ENCODE measurements at regions not wholly inside any gene's neighbourhood (a gene's known extent, or its start where the extent isn't known, plus 50 kb on each side); places are given as distances from the start of the nearest gene placed in this dataset.
"Not testable (repeated sequence)": the region's sequence is repeated elsewhere in the genome, so short reads cannot be mapped to it uniquely, and the experiment has no call there.

DNA sequence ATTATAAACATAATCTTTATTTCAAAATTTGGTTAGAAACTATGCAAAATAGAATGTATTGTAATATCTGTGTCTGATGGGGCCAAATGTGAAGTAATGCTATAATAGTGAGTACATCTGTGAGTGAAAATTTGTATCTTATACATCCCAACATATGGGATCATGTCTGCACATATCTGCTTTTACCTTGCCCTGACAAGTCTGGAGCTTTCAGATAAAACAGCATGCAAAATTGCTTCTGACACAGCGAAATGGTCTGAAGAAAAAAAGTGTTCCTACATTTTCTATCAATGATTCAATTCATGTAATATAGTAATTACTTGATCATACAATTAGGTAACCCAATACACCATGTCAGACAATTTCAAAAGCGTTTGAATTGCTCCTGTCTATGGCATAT, 58.1 kb upstream of the P3H2 start:
- H3K27ac Mint-ChIP-seq: no peak overlapping the region
- peaks cover 10% of the 10 kb centered on the region for H3K4me1 Mint-ChIP-seq

DNA sequence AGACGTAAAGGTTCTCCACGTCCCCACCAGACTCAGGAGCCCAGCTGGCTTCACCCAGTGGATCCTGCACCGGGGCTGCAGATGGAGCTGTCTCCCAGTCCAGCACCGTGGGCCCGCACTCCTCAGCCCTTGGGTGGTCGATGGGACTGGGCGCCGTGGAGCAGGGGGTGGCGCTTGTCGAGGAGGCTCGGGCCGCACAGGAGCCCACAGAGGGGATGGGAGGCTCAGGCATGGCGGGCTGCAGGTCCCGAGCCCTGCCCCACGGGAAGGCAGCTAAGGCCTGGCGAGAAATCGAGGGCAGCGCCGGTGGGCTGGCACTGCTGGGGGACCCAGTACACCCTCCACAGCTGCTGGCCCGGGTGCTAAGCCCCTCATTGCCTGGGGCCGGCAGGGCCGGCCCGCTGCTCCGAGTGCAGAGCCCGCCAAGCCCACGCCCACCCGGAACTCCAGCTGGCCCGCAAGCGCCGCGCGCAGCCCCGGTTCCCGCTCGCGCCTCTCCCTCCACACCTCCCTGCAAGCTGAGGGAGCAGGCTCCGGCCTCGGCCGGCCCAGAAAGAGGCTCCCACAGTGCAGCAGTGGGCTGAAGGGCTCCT, 56.3 kb upstream of the P3H2 start:
- not testable (repeated sequence) for H3K27me3 Mint-ChIP-seq (ENCODE audit: low read depth, poor library complexity); H3K4me1 Mint-ChIP-seq; H3K27ac Mint-ChIP-seq; H3K4me3 Mint-ChIP-seq; H3K36me3 Mint-ChIP-seq (ENCODE audit: low read depth); DNase-seq
- H3K9me3 Mint-ChIP-seq: peaks cover 13% of the 10 kb centered on the region

More for the DNA sequence above, 58.1 kb upstream of the P3H2 start:
- no peak for TF ChIP-seq CTCF (IDR thresholded peaks at IDR 0.05)
- no peak overlapping the region for H3K4me3 Mint-ChIP-seq
- peaks cover 6% of the 10 kb centered on the region for H3K36me3 Mint-ChIP-seq (ENCODE audit: low read depth)
- H3K9me3 Mint-ChIP-seq: peaks cover 13% of the 10 kb centered on the region
- no peak for DNase-seq
- H3K27me3 Mint-ChIP-seq (ENCODE audit: low read depth, poor library complexity): no peaks in the 10 kb centered on the region

DNA sequence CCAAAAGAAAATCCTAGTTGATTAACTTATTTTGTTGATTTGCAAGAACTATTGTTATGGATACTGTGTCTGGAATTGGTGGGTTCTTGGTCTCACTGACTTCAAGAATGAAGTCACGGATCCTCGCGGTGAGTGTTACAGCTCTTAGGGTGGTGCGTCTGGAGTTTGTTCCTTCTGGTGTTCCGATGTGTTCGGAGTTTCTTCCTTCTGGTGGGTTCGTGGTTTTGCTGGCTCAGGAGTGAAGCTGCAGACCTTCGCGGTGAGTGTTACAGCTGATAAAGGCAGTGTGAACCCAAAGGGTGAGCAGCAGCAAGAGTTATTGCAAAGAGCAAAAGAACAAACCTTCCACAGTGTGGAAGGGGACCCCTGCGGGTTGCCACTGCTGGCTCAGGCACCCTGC, 55.4 kb upstream of the P3H2 start:
- H3K27ac Mint-ChIP-seq: peak overlapping the region; percentile 45
- H3K27me3 Mint-ChIP-seq (ENCODE audit: low read depth, poor library complexity); H3K4me3 Mint-ChIP-seq; H3K4me1 Mint-ChIP-seq; H3K36me3 Mint-ChIP-seq (ENCODE audit: low read depth); DNase-seq: not testable (repeated sequence)
- H3K9me3 Mint-ChIP-seq: peaks cover 13% of the 10 kb centered on the region

- DNase-seq: no peak
- Mint-ChIP-seq H3K9me3 (peaks cover 13% of the 10 kb centered on the region), H3K27me3 (ENCODE audit: low read depth, poor library complexity) (no peaks in the 10 kb centered on the region), H3K36me3 (ENCODE audit: low read depth) (peaks cover 6% of the 10 kb centered on the region), H3K27ac (no peak overlapping the region), H3K4me3 (no peak overlapping the region), H3K4me1 (no peaks in the 10 kb centered on the region)
- TF ChIP-seq CTCF (IDR thresholded peaks at IDR 0.05): no peak
These were observed 54.8 kb upstream of the P3H2 start for GRCh38 chr3:190175490-190175889.

- Mint-ChIP-seq H3K4me3 (no peak overlapping the region), H3K27me3 (ENCODE audit: low read depth, poor library complexity) (no peaks in the 10 kb centered on the region), H3K27ac (no peak overlapping the region), H3K9me3 (peaks cover 13% of the 10 kb centered on the region), H3K36me3 (ENCODE audit: low read depth) (peaks cover 6% of the 10 kb centered on the region), H3K4me1 (peaks cover 2% of the 10 kb centered on the region)
- no peak for DNase-seq
- TF ChIP-seq CTCF (IDR thresholded peaks at IDR 0.05): no peak
These were observed 53.8 kb upstream of the P3H2 start for GRCh38 chr3:190174471-190174870.

GRCh38 chr3:190173426-190173825, 52.7 kb upstream of the P3H2 start:
- TF ChIP-seq CTCF (IDR thresholded peaks at IDR 0.05): no peak
- no peak overlapping the region for H3K4me3 Mint-ChIP-seq
- H3K36me3 Mint-ChIP-seq (ENCODE audit: low read depth): peaks cover 6% of the 10 kb centered on the region
- H3K4me1 Mint-ChIP-seq: peaks cover 6% of the 10 kb centered on the region
- DNase-seq: no peak
- no peaks in the 10 kb centered on the region for H3K27me3 Mint-ChIP-seq (ENCODE audit: low read depth, poor library complexity)
- H3K9me3 Mint-ChIP-seq: peaks cover 13% of the 10 kb centered on the region
- no peak overlapping the region for H3K27ac Mint-ChIP-seq

DNA sequence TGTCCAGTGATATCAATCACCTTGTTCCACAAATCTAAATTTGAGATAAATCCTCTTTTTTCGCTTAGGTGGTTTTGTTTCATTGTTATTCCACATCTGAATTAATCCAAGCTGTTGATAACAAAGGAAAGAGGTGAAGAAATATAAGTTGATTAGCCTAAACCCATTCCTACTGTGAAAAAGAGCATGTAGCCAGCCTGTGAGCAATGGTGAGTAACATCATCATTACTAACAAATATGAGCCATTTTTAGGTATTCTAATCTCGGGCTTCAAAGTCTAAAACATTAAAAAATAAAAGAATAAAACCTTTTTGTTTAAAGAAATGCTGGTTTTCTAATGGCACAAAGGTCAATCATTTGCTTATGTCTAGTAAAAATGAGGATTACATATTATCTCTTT, 52.1 kb upstream of the P3H2 start:
- H3K27me3 Mint-ChIP-seq (ENCODE audit: low read depth, poor library complexity): no peaks in the 10 kb centered on the region
- peaks cover 11% of the 10 kb centered on the region for H3K4me1 Mint-ChIP-seq
- peaks cover 13% of the 10 kb centered on the region for H3K9me3 Mint-ChIP-seq
- no peak for TF ChIP-seq CTCF (IDR thresholded peaks at IDR 0.05)
- no peak for DNase-seq
- H3K4me3 Mint-ChIP-seq: no peak overlapping the region
- peaks cover 6% of the 10 kb centered on the region for H3K36me3 Mint-ChIP-seq (ENCODE audit: low read depth)
- no peak overlapping the region for H3K27ac Mint-ChIP-seq

All from nephron progenitor cell (in vitro differentiated cells).